ENCODE measurements at regions not wholly inside any gene's neighbourhood (a gene's known extent, or its start where the extent isn't known, plus 50 kb on each side); places are given as distances from the start of the nearest gene placed in this dataset.

DNA sequence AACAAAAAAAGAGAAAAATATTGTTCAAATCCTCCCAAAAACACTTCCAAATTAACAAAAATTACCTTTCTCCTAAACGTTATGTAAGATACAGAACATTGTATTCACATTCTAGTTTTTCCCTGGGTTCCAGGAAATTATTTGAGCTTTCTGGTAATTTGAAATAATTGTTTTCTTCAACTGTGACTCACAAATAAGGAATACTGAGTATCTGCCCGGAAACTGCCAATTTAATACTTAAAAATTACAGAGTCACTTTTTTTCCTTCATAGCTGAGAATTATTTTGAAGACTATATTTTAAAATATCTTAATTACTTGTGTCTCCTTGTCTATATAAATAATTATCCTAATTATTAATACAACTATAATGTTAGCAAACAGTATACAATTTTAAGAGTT lies 709.0 kb upstream of the ARGLU1 start:
- no peaks in the 10 kb centered on the region for H3K9me3 Mint-ChIP-seq
- no peaks in the 10 kb centered on the region for H3K36me3 Mint-ChIP-seq (ENCODE audit: low read depth)
- no peak overlapping the region for H3K27ac Mint-ChIP-seq
- H3K4me3 Mint-ChIP-seq, result no peak overlapping the region
- TF ChIP-seq, protein P1, sequence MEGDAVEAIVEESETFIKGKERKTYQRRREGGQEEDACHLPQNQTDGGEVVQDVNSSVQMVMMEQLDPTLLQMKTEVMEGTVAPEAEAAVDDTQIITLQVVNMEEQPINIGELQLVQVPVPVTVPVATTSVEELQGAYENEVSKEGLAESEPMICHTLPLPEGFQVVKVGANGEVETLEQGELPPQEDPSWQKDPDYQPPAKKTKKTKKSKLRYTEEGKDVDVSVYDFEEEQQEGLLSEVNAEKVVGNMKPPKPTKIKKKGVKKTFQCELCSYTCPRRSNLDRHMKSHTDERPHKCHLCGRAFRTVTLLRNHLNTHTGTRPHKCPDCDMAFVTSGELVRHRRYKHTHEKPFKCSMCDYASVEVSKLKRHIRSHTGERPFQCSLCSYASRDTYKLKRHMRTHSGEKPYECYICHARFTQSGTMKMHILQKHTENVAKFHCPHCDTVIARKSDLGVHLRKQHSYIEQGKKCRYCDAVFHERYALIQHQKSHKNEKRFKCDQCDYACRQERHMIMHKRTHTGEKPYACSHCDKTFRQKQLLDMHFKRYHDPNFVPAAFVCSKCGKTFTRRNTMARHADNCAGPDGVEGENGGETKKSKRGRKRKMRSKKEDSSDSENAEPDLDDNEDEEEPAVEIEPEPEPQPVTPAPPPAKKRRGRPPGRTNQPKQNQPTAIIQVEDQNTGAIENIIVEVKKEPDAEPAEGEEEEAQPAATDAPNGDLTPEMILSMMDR (IDR thresholded peaks at IDR 0.05; ENCODE audit: unreplicated experiment in 3 of 3), result no peak
- H3K4me1 Mint-ChIP-seq, result no peaks in the 10 kb centered on the region
- H3K27me3 Mint-ChIP-seq (ENCODE audit: low read depth), result no peaks in the 10 kb centered on the region

DNA sequence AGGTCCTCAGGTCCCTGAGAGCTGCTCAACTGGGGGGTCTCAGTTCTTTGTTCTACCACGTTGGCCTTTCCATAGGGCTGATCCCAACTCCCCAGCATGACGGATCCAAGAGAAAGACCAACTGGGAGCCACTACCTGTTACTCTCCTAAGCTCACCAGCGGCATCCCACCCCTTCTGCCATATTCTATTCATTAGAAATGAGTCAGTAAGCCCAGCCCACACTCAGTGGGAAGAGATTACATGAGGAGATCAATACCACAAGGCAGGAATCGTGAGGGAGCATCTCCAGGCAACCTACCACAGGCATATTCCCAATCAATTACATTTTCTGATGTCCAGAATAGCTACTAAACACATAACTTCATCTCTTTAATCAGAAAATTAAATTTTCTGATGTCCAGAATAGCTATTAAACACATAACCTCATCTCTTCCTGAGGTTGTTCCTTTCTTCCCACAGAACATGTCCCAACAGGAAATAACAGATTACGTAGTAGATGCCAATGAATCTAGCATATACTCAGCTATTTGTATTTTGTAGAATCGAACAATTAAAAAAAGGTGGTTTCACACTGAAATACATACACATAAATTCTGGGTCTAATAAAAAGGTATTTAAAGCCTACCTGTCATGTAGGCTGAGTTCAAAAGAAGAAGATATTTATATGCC lies 708.1 kb upstream of the ARGLU1 start:
- Mint-ChIP-seq H3K4me3 (no peak overlapping the region), H3K27me3 (ENCODE audit: low read depth) (no peaks in the 10 kb centered on the region), H3K36me3 (ENCODE audit: low read depth) (no peaks in the 10 kb centered on the region), H3K27ac (no peak overlapping the region), H3K9me3 (no peaks in the 10 kb centered on the region), H3K4me1 (peaks cover 4% of the 10 kb centered on the region)
- TF ChIP-seq, protein P1 (IDR thresholded peaks at IDR 0.05; ENCODE audit: unreplicated experiment in 3 of 3), result no peak

DNA sequence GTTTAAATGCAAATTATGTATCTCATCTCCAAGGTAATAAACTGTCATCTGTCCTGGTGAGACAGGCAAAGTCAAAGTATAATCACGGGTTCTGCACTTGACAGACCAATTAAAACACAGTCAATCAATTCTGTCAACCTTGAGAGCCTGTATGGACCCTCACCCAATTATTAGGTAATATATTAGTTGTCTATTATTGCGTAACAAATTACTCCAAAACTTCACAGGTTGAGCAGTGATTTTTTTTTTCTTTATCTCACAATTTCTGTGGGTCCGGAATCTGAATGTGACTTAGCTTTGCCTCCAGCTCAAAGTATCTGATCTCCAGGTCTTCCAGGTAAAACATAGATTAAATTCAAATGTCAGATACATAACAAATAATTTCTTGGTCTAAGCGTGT lies 707.4 kb upstream of the ARGLU1 start:
- TF ChIP-seq, protein P1 (IDR thresholded peaks at IDR 0.05; ENCODE audit: unreplicated experiment in 3 of 3), result no peak
- H3K4me1 Mint-ChIP-seq, result peaks cover 8% of the 10 kb centered on the region
- no peaks in the 10 kb centered on the region for H3K9me3 Mint-ChIP-seq
- H3K36me3 Mint-ChIP-seq (ENCODE audit: low read depth), result no peaks in the 10 kb centered on the region
- no peak overlapping the region for H3K4me3 Mint-ChIP-seq
- H3K27ac Mint-ChIP-seq, result no peak overlapping the region
- no peaks in the 10 kb centered on the region for H3K27me3 Mint-ChIP-seq (ENCODE audit: low read depth)

DNA sequence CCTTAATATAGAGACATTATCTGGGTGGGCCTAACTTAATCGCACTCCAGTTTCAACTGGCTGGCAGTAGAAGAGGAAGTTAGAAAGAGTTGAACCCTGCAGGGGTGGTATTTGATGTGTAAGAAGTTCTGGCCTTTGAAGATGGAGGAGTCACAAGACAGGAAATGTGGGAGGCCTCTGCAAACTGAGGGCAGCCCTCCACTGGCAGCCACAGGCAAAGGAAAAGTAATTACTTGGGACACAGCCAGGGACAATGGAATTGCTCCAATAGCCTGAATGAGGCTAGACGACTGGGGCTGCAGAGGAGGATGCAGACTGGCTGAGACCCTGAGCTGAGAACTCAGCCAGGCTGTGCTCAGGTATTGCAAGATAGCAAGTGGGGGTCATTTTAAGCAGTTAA lies 703.3 kb upstream of the ARGLU1 start:
- Mint-ChIP-seq H3K27ac (peak overlapping the region in 2 of 3 experiments; percentile 72 to 79), H3K9me3 (no peaks in the 10 kb centered on the region), H3K4me1 (peaks cover 8% of the 10 kb centered on the region), H3K27me3 (ENCODE audit: low read depth) (no peaks in the 10 kb centered on the region), H3K36me3 (ENCODE audit: low read depth) (no peaks in the 10 kb centered on the region), H3K4me3 (no peak overlapping the region)
- TF ChIP-seq, protein P1 (IDR thresholded peaks at IDR 0.05; ENCODE audit: unreplicated experiment in 3 of 3), result no peak

DNA sequence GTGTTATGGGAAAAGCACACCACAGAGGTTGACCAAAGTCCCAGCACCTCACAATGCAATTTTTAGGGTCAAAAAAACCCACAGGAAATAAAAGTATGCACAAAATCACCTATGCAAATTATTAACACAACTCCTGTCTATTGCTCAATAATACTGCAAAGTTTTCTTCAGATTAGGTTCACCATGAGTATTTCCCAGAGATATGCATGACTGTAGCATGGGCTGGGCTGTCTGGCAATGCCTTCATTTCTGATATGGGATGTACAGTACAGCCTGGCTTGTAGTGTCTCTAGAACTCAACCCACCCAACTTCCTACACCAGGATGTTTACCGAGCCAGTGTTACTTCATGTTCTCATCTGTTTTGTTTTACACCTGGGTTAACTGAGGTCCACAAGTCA lies 698.7 kb upstream of the ARGLU1 start:
- Mint-ChIP-seq H3K4me1 (peaks cover 8% of the 10 kb centered on the region), H3K27ac (no peak overlapping the region), H3K9me3 (no peaks in the 10 kb centered on the region), H3K4me3 (no peak overlapping the region), H3K36me3 (ENCODE audit: low read depth) (no peaks in the 10 kb centered on the region), H3K27me3 (ENCODE audit: low read depth) (no peaks in the 10 kb centered on the region)
- TF ChIP-seq, protein P1 (IDR thresholded peaks at IDR 0.05; ENCODE audit: unreplicated experiment in 3 of 3), result no peak

DNA sequence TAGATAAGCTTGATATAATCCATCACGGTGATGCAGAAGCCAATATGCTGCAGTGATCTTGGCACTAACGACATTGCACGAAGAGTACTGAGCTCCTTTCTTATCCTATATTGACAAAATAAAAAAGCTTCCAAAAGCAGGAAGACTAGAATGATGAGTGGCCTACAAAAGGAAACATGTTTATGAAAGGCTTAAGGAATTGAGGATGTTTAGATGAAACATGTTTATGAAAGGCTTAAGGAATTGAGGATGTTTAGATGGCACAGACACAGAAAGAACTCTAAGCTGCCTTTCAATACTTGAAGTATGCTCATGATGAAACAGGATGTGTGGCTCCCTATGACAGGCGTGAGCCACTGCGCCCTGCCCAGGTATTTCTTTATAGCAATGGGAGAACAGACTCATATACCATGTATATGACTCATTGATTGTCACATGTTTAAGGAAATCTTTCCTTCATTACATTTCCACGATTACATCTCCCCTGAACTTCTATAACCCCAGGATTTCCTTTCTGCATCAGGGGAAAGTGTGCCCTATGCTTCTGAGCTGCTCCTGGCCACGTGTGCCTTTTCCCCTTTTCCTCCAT lies 690.8 kb upstream of the ARGLU1 start:
- Mint-ChIP-seq H3K9me3 (no peaks in the 10 kb centered on the region), H3K27ac (no peak overlapping the region), H3K4me1 (no peaks in the 10 kb centered on the region), H3K4me3 (no peak overlapping the region), H3K27me3 (ENCODE audit: low read depth) (peaks cover 5% of the 10 kb centered on the region), H3K36me3 (ENCODE audit: low read depth) (no peaks in the 10 kb centered on the region)
- TF ChIP-seq, protein P1 (IDR thresholded peaks at IDR 0.05; ENCODE audit: unreplicated experiment in 3 of 3), result no peak
